K562 (cell line): ENCODE measurements at regions not wholly inside any gene's neighbourhood (a gene's known extent, or its start where the extent isn't known, plus 50 kb on each side); places are given as distances from the start of the nearest gene placed in this dataset.

Experiments
- ATAC-seq: fragments of 200-7000 bp; cut with Tn5 transposase; 3 replicates; pipeline ENCODE4 v1.9.1; 2020; ENCODE audit warnings: moderate library complexity
- BruUV-seq: library from RNA; stranded (reverse); fragments of 400-500 nt; replicated peaks from 2 replicates; lab custom pipeline; 2021; lab: Mats Ljungman, UMichigan
- CTCF ChIA-PET: fragments of 300-600 bp; formaldehyde crosslinking; extraction: SDS; loops from one replicate; lab custom pipeline; 2021; ENCODE audit warnings: low intra/inter-chr PET ratio; lab: Yijun Ruan, JAX
- POLR2A ChIA-PET: fragments of 300-600, 350-650 bp; sonication (Branson Sonifier 250); formaldehyde crosslinking; extraction: SDS; loops from one replicate; lab custom pipeline; 2021; ENCODE audit warnings: antibody characterized with exemption, inconsistent platforms; lab: Yijun Ruan, JAX
- DNase-seq, 4 experiments: peaks; one replicate each; pipeline versions ENCODE4 v3.0.0 to v3.0.0-alpha.2; 2011 to 2018; ENCODE audit warnings: low spot score in 3 of 4, mixed read lengths in 3 of 4; ENCODE audit errors: extremely low read depth in 1 of 4
- FAIRE-seq: peaks from 2 replicates; lab custom pipeline; 2011; peaks lifted over from hg19 to GRCh38; lab: Jason Lieb, UNC
- H2AFZ ChIP-seq: 2 replicates; pipeline ENCODE4 v1.6.0; 2011; ENCODE audit warnings: low read depth, low read length, control low read depth, inconsistent platforms
- H3K27ac ChIP-seq: fragments of 200-600 bp; 3 replicates; pipeline ENCODE4 v1.8.0; 2011; ENCODE audit warnings: low read depth, mild to moderate bottlenecking, control low read depth, inconsistent platforms, low read length, moderate library complexity, mixed read lengths; ENCODE audit errors: extremely low read depth
- H3K27me3 ChIP-seq, 2 experiments: fragments of 300-600 bp in 1 of 2; 2 replicates in 1 of 2; 3 replicates in 1 of 2; pipeline versions ENCODE4 v1.6.0 to v1.8.0; 2011; ENCODE audit warnings: inconsistent platforms in 2 of 2, low read length in 2 of 2, mild to moderate bottlenecking in 1 of 2, mixed read lengths in 1 of 2, moderate library complexity in 1 of 2; ENCODE audit not compliant: control insufficient read depth in 2 of 2, insufficient read depth in 2 of 2
- H3K36me3 ChIP-seq: fragments of 300-600 bp; 3 replicates; pipeline ENCODE4 v1.8.0; 2011; ENCODE audit warnings: mild to moderate bottlenecking, low read length, inconsistent platforms; ENCODE audit not compliant: control insufficient read depth, insufficient read depth
- H3K4me1 ChIP-seq, 2 experiments: fragments of 200-600 bp in 1 of 2; replicated peaks in 1 of 2; 2 replicates in 1 of 2; 3 replicates in 1 of 2; pipeline versions ENCODE4 v1.5.1 to v1.8.0; 2011; ENCODE audit warnings: inconsistent platforms in 2 of 2, low read length in 2 of 2, mild to moderate bottlenecking in 1 of 2, mixed read lengths in 1 of 2, moderate library complexity in 1 of 2; ENCODE audit not compliant: control insufficient read depth in 2 of 2, insufficient read depth in 2 of 2
- H3K4me2 ChIP-seq: 2 replicates; pipeline ENCODE4 v1.6.1; 2011; ENCODE audit warnings: low read length, control low read depth, inconsistent platforms, mixed read lengths; ENCODE audit not compliant: insufficient read depth
- H3K4me3 ChIP-seq: fragments of 200-600 bp; sonication (generic), shearing (Covaris generic); 2 replicates; pipeline ENCODE4 v1.5.1; 2016; ENCODE audit warnings: control low read depth, inconsistent platforms
- H3K79me2 ChIP-seq: fragments of 200-600 bp; 3 replicates; pipeline ENCODE4 v1.8.0; 2011; ENCODE audit warnings: low read length, inconsistent platforms; ENCODE audit not compliant: control insufficient read depth, insufficient read depth
- H3K9ac ChIP-seq, 2 experiments: 2 replicates each; pipeline versions ENCODE4 v1.6.0 to v1.6.1; 2011; ENCODE audit warnings: low read depth in 2 of 2, low read length in 2 of 2, control low read depth in 1 of 2, inconsistent platforms in 1 of 2, mild to moderate bottlenecking in 1 of 2, mixed read lengths in 1 of 2; ENCODE audit not compliant: insufficient read depth in 1 of 2
- H3K9me1 ChIP-seq: one replicate; pipeline ENCODE4 v1.6.0; 2011; ENCODE audit warnings: inconsistent platforms, mild to moderate bottlenecking, low read length, moderate library complexity; ENCODE audit not compliant: control insufficient read depth, insufficient read depth
- H3K9me3 ChIP-seq: replicated peaks from 2 replicates; pipeline ENCODE4 v1.5.1; 2011; ENCODE audit warnings: low read depth, low read length, inconsistent platforms; ENCODE audit not compliant: control insufficient read depth, insufficient read depth
- H4K20me1 ChIP-seq: replicated peaks from 2 replicates; pipeline ENCODE4 v1.6.1; 2011; ENCODE audit warnings: low read length, inconsistent platforms, mixed read lengths; ENCODE audit not compliant: control insufficient read depth, insufficient read depth
- CBX2 ChIP-seq: fragments of 200-600 bp; sonication (generic); IDR thresholded peaks from one replicate; pipeline ENCODE4 v1.6.1; 2012; ENCODE audit warnings: mild to moderate bottlenecking, low read length, inconsistent platforms; ENCODE audit not compliant: insufficient read depth, poor library complexity, severe bottlenecking
- CCNT2 ChIP-seq: IDR thresholded peaks from 2 replicates; pipeline ENCODE4 v1.6.1; 2011; ENCODE audit warnings: borderline replicate concordance, low read depth, mild to moderate bottlenecking, moderate library complexity, mixed read lengths, low read length; ENCODE audit not compliant: insufficient read length; ENCODE audit errors: extremely low read depth
- EGR1 ChIP-seq: fragments of 450-650 bp; conservative IDR thresholded peaks from 2 replicates; pipeline ENCODE4 v1.6.1; 2017; ENCODE audit warnings: mild to moderate bottlenecking
- ELF2 ChIP-seq: fragments of 250-450 bp; sonication (Bioruptor Pico); IDR thresholded peaks from 2 replicates; pipeline ENCODE4 v1.5.0; 2021; ENCODE audit warnings: mild to moderate bottlenecking
- ILK ChIP-seq: fragments of 450-650 bp; IDR thresholded peaks from 2 replicates; pipeline ENCODE4 v1.6.1; 2016; ENCODE audit warnings: missing genetic modification characterization, low read depth, mild to moderate bottlenecking, missing compliant biosample characterization, moderate library complexity, borderline replicate concordance
- NFE2L1 ChIP-seq: fragments of 450-650 bp; IDR thresholded peaks from 2 replicates; pipeline ENCODE4 v1.6.1; 2016; ENCODE audit warnings: missing genetic modification characterization, low read depth, mild to moderate bottlenecking, missing compliant biosample characterization, moderate library complexity, borderline replicate concordance
- NR4A1 ChIP-seq, 2 experiments: fragments of 250-450 bp in 1 of 2; fragments of 450-650 bp in 1 of 2; sonication (Bioruptor Pico) in 1 of 2; IDR thresholded peaks; 2 replicates each; pipeline versions ENCODE4 v1.4.0 to v1.6.1; 2016 to 2020; ENCODE audit warnings: mild to moderate bottlenecking in 2 of 2, missing compliant biosample characterization in 1 of 2, missing genetic modification characterization in 1 of 2, moderate library complexity in 1 of 2
- SREBF2 ChIP-seq: sonication (generic); formaldehyde crosslinking; IDR thresholded peaks from 2 replicates; pipeline ENCODE4 v1.4.0; 2020; ENCODE audit warnings: mild to moderate bottlenecking, missing genetic modification reagents
- SRSF9 ChIP-seq: fragments of 200-400 bp; formaldehyde crosslinking; IDR thresholded peaks from 2 replicates; pipeline ENCODE4 v1.6.1; 2017; ENCODE audit warnings: low read depth, low read length, borderline replicate concordance
- TAF1 ChIP-seq: IDR thresholded peaks from 2 replicates; pipeline ENCODE4 v1.6.1; 2011; ENCODE audit warnings: mild to moderate bottlenecking, low read length, moderate library complexity; ENCODE audit not compliant: insufficient read depth, control insufficient read depth, severe bottlenecking; ENCODE audit errors: extremely low read depth
- ZNF444 ChIP-seq: fragments of 250-450 bp; sonication (Bioruptor Pico); IDR thresholded peaks from 2 replicates; pipeline ENCODE4 v1.4.0; 2020; ENCODE audit warnings: mild to moderate bottlenecking, moderate library complexity
- ZSCAN32 ChIP-seq: fragments of 450-650 bp; formaldehyde crosslinking; IDR thresholded peaks from 2 replicates; pipeline ENCODE4 v1.4.0; 2020; ENCODE audit warnings: mild to moderate bottlenecking, moderate library complexity
- WGBS: fragments of 100-300 bp; shearing (Covaris generic); methylation state at CpG from one replicate; pipeline ENCODE4 v1.1.6; 2016; ENCODE audit warnings: low coverage, mixed read lengths; ENCODE audit not compliant: insufficient coverage; ENCODE audit errors: missing lambda C conversion rate; 5-methylcytosine and 5-hydroxymethylcytosine counted together
- in situ Hi-C: fragments of 300-500 bp; cut with MboI; formaldehyde crosslinking; loops from 4 replicates; pipeline ENCODE4 v1.15.0; 2018; ENCODE audit warnings: inconsistent platforms, mixed read lengths
- intact Hi-C: fragments of 100-400 bp; cut with micrococcal nuclease; formaldehyde crosslinking; loops from 2 replicates; pipeline ENCODE4 v1.14.2; 2022
- TF ChIP-seq, protein P1 (sequence below): fragments of 450-650 bp; formaldehyde crosslinking; IDR thresholded peaks from 2 replicates; pipeline ENCODE4 v1.4.0; 2022; ENCODE audit warnings: missing genetic modification characterization
- TF ChIP-seq, protein P2 (sequence below), 3 experiments: IDR thresholded peaks in 2 of 3; conservative IDR thresholded peaks in 1 of 3; 2 replicates each; pipeline ENCODE4 v1.5.1; 2011 to 2012; ENCODE audit warnings: low read length in 3 of 3, mild to moderate bottlenecking in 3 of 3, control low read depth in 2 of 3, improper control_type of control experiment in 1 of 3, inconsistent platforms in 1 of 3, low read depth in 1 of 3, mixed read lengths in 1 of 3, moderate library complexity in 1 of 3; ENCODE audit not compliant: insufficient read depth in 2 of 3

DNA sequence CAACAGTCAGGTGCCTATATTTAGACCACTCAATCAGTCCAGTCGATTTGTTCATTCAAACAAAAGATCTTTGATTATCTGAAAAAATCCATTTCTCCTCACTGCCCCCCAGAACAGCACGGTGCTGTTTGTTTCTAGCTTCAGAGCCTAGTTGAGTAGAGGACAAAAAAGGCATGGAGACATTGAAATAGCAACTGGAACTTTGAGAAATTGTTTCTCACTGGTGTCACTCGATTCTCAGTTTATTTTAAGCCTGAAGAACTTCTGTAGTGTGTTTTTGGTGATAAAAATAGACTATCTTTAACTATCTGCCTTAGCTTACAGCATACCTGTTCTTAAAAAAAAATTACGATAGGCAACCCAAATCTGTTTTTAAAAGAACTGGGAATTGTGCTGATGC, 67.1 kb downstream of the ARHGAP35 start (continued):
- no peak for TF ChIP-seq ZSCAN32
- TF ChIP-seq ELF2: no peak
- TF ChIP-seq, protein P1, sequence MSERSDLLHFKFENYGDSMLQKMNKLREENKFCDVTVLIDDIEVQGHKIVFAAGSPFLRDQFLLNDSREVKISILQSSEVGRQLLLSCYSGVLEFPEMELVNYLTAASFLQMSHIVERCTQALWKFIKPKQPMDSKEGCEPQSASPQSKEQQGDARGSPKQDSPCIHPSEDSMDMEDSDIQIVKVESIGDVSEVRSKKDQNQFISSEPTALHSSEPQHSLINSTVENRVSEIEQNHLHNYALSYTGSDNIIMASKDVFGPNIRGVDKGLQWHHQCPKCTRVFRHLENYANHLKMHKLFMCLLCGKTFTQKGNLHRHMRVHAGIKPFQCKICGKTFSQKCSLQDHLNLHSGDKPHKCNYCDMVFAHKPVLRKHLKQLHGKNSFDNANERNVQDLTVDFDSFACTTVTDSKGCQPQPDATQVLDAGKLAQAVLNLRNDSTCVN (CRISPR knock-in tag): no peak
- no peak for TF ChIP-seq SRSF9
- TF ChIP-seq NFE2L1 (tag): no peak
- no peak for TF ChIP-seq NR4A1 (CRISPR knock-in tag; IDR thresholded peaks at IDR 0.05)
- TF ChIP-seq NR4A1 (tag; IDR thresholded peaks at IDR 0.05): no peak
- no peak for TF ChIP-seq CBX2

DNA sequence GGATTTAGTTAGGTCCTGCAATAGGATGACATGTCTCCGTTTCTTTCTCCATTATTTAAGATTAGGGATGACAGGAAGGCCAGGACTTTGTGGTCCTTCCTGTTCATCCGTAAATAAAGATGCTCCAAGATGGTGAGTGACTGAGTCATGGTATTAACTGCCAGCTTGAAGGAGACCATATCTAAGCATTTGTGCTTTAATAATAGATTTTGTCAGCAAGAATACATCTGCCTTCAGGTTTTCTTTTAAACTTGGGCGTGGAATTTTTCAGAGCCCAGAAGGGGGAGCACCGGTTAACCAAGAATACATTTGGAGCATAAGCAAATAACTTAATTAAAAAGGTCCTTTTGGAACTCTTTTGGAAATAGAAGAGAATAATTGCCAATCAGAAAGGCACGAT, 68.2 kb downstream of the ARHGAP35 start:
- in situ Hi-C loops (no loop called here), intact Hi-C loops (loop anchor here (5.0 kb wide), 1 partner anchor 67 kb away; the partner anchor contains the start of gene ARHGAP35)
- ATAC-seq (no peak), FAIRE-seq (no peak), DNase-seq (no peak)
- Histone ChIP-seq H3K36me3 (peaks cover 12% of the 10 kb centered on the region), H3K9me3 (no peaks in the 10 kb centered on the region), H3K4me1 (peaks cover 0 to 27% of the 10 kb centered on the region in 2 experiments; a peak in 3 of 5 replicates), H3K27ac (no peak overlapping the region), H3K79me2 (peaks cover 77% of the 10 kb centered on the region), H3K4me3 (no peak overlapping the region), H3K9ac (no peak overlapping the region), H3K4me2 (no peak overlapping the region), H2AFZ (no peak overlapping the region), H3K27me3 (no peaks in the 10 kb centered on the region), H3K9me1 (no peaks in the 10 kb centered on the region), H4K20me1 (no peaks in the 10 kb centered on the region; the same call in none of the 2 replicates)
- TF ChIP-seq ZNF444 (CRISPR knock-in tag) (no peak), EGR1 (no peak), TAF1 (no peak), SREBF2 (CRISPR knock-in tag) (no peak), CCNT2 (no peak), ILK (tag) (no peak)
- TF ChIP-seq, protein P2, sequence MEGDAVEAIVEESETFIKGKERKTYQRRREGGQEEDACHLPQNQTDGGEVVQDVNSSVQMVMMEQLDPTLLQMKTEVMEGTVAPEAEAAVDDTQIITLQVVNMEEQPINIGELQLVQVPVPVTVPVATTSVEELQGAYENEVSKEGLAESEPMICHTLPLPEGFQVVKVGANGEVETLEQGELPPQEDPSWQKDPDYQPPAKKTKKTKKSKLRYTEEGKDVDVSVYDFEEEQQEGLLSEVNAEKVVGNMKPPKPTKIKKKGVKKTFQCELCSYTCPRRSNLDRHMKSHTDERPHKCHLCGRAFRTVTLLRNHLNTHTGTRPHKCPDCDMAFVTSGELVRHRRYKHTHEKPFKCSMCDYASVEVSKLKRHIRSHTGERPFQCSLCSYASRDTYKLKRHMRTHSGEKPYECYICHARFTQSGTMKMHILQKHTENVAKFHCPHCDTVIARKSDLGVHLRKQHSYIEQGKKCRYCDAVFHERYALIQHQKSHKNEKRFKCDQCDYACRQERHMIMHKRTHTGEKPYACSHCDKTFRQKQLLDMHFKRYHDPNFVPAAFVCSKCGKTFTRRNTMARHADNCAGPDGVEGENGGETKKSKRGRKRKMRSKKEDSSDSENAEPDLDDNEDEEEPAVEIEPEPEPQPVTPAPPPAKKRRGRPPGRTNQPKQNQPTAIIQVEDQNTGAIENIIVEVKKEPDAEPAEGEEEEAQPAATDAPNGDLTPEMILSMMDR (IDR thresholded peaks at IDR 0.05 in 2 of 3, conservative IDR thresholded peaks at IDR 0.05 in 1 of 3; ENCODE audit: insufficient read depth in 2 of 3, low read depth in 1 of 3, low read length in 3 of 3): peak in 1 of 3 experiments; percentile 24; a peak in 2 of 6 replicates
- ChIA-PET CTCF (no interaction called here), POLR2A (interaction anchor here (2.0 kb wide), 1 partner anchor 10 kb away, joined by 4 read pairs; no protein-coding TSS in a partner anchor)
- BruUV-seq: no TSS peak
- 79% methylated on average over 5 of the region's 5 CpGs for WGBS
